SK-N-SH treated with all-trans-retinoic acid at 6 μM for 48 hours (cell line): ENCODE measurements at regions not wholly inside any gene's neighbourhood (a gene's known extent, or its start where the extent isn't known, plus 50 kb on each side); places are given as distances from the start of the nearest gene placed in this dataset.

Experiments
- ATAC-seq: fragments of 200-7000 bp; cut with Tn5 transposase; 3 replicates; pipeline ENCODE4 v1.9.1; 2020; ENCODE audit warnings: mild to moderate bottlenecking, moderate library complexity
- ARNTL ChIP-seq: fragments of 450-650 bp; formaldehyde crosslinking; IDR thresholded peaks from 2 replicates; pipeline ENCODE4 v1.5.0; 2020; ENCODE audit warnings: low read depth, mild to moderate bottlenecking, moderate library complexity, borderline replicate concordance
- BACH2 ChIP-seq: fragments of 250-450 bp; sonication (Bioruptor Pico); IDR thresholded peaks from 2 replicates; pipeline ENCODE4 v1.9.0; 2021; ENCODE audit warnings: mild to moderate bottlenecking, borderline replicate concordance
- CSDC2 ChIP-seq: fragments of 250-450 bp; sonication (Bioruptor Pico); IDR thresholded peaks from 2 replicates; pipeline ENCODE4 v1.5.0; 2020; ENCODE audit warnings: mild to moderate bottlenecking, moderate library complexity
- ESRRG ChIP-seq: fragments of 250-450 bp; sonication (Bioruptor Pico); IDR thresholded peaks from 2 replicates; pipeline ENCODE4 v1.6.1; 2021; ENCODE audit warnings: mild to moderate bottlenecking
- GLIS3 ChIP-seq: fragments of 250-450 bp; sonication (Bioruptor Pico); IDR thresholded peaks from 2 replicates; pipeline ENCODE4 v1.5.0; 2020; ENCODE audit warnings: mild to moderate bottlenecking, moderate library complexity
- ISL1 ChIP-seq: fragments of 250-450 bp; sonication (Bioruptor Pico); IDR thresholded peaks from 2 replicates; pipeline ENCODE4 v2.1.2; 2022; ENCODE audit warnings: mild to moderate bottlenecking, moderate library complexity
- OSR1 ChIP-seq: fragments of 250-450 bp; sonication (Bioruptor Pico); IDR thresholded peaks from 2 replicates; pipeline ENCODE4 v1.8.0; 2022; ENCODE audit warnings: moderate library complexity, mild to moderate bottlenecking, inconsistent platforms
- PPARA ChIP-seq: fragments of 250-450 bp; sonication (Bioruptor Pico); IDR thresholded peaks from 2 replicates; pipeline ENCODE4 v1.5.0; 2020; ENCODE audit warnings: mild to moderate bottlenecking, borderline replicate concordance
- RARB ChIP-seq: fragments of 250-450 bp; sonication (Bioruptor Pico); IDR thresholded peaks from 2 replicates; pipeline ENCODE4 v1.8.0; 2021; ENCODE audit warnings: mild to moderate bottlenecking, moderate library complexity
- SNAI2 ChIP-seq: fragments of 250-450 bp; sonication (Bioruptor Pico); IDR thresholded peaks from 2 replicates; pipeline ENCODE4 v1.5.0; 2020; ENCODE audit warnings: mild to moderate bottlenecking, moderate library complexity
- TCF4 ChIP-seq: fragments of 250-450 bp; sonication (Bioruptor Pico); IDR thresholded peaks from 2 replicates; pipeline ENCODE4 v1.8.0; 2021; ENCODE audit warnings: mild to moderate bottlenecking, moderate library complexity, borderline replicate concordance
- ZC3H10 ChIP-seq: fragments of 250-450 bp; sonication (Bioruptor Pico); IDR thresholded peaks from 2 replicates; pipeline ENCODE4 v1.5.1; 2021; ENCODE audit warnings: mild to moderate bottlenecking, moderate library complexity
- ZFP30 ChIP-seq: fragments of 450-650 bp; formaldehyde crosslinking; IDR thresholded peaks from 2 replicates; pipeline ENCODE4 v1.5.0; 2022; ENCODE audit warnings: mild to moderate bottlenecking, moderate library complexity
- ZNF565 ChIP-seq: fragments of 450-650 bp; formaldehyde crosslinking; conservative IDR thresholded peaks from 2 replicates; pipeline ENCODE4 v1.5.0; 2020; ENCODE audit warnings: low read depth, mild to moderate bottlenecking, moderate library complexity
- ZNF70 ChIP-seq: fragments of 450-650 bp; formaldehyde crosslinking; IDR thresholded peaks from 2 replicates; pipeline ENCODE4 v1.5.0; 2020; ENCODE audit warnings: mild to moderate bottlenecking, moderate library complexity
- ZNF8 ChIP-seq: fragments of 450-650 bp; formaldehyde crosslinking; IDR thresholded peaks from 2 replicates; pipeline ENCODE4 v1.5.0; 2020; ENCODE audit warnings: mild to moderate bottlenecking, moderate library complexity
- TF ChIP-seq, protein P1 (sequence below): fragments of 250-450 bp; sonication (Bioruptor Pico); IDR thresholded peaks from 2 replicates; pipeline ENCODE4 v1.8.0; 2020; ENCODE audit warnings: mild to moderate bottlenecking, moderate library complexity, borderline replicate concordance
- TF ChIP-seq, protein P2 (sequence below): fragments of 250-450 bp; sonication (Bioruptor Pico); IDR thresholded peaks from 2 replicates; pipeline ENCODE4 v1.5.1; 2020; ENCODE audit warnings: low read depth, mild to moderate bottlenecking, moderate library complexity
- TF ChIP-seq, protein P3 (sequence below): fragments of 250-450 bp; sonication (Bioruptor Pico); IDR thresholded peaks from 2 replicates; pipeline ENCODE4 v1.5.0; 2020; ENCODE audit warnings: mild to moderate bottlenecking, moderate library complexity
- TF ChIP-seq, protein P4 (sequence below): fragments of 250-450 bp; sonication (Bioruptor Pico); IDR thresholded peaks from 2 replicates; pipeline ENCODE4 v1.5.1; 2021; ENCODE audit warnings: mild to moderate bottlenecking, moderate library complexity
- TF ChIP-seq, protein P5 (sequence below): fragments of 250-450 bp; sonication (Bioruptor Pico); IDR thresholded peaks from 2 replicates; pipeline ENCODE4 v1.8.0; 2021; ENCODE audit warnings: low read depth, mild to moderate bottlenecking, moderate library complexity, borderline replicate concordance

DNA sequence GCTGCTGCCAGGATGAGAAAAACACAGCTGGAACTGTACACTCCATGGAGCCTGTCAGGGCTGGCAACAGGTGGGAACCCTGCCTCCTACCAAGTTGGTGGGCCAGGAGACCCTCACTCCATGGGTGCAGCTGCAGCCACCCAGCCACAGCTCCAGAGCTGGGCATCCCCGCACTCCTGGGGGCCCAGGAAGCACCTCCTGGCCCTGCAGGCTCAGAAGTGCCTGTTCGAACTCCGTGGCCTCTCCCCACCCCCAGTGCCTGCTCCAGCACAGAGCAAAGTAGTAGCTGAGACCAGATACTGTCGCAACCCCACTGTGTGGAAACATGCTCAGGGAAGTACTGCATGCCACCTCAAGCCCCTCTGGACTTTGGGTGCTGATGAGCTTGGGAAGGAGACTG, 564.0 kb upstream of the ACO1 start:
- ATAC-seq = no peak
- TF ChIP-seq ZNF565 (CRISPR knock-in tag) (no peak), PPARA (CRISPR knock-in tag) (no peak), SNAI2 (CRISPR knock-in tag) (no peak), GLIS3 (CRISPR knock-in tag) (no peak), RARB (CRISPR knock-in tag) (no peak), ZNF8 (no peak), ZNF70 (CRISPR knock-in tag) (no peak), ZFP30 (CRISPR knock-in tag) (no peak), BACH2 (CRISPR knock-in tag) (no peak), ZC3H10 (no peak), OSR1 (CRISPR knock-in tag) (no peak), TCF4 (CRISPR knock-in tag) (no peak)
- TF ChIP-seq, protein P1, sequence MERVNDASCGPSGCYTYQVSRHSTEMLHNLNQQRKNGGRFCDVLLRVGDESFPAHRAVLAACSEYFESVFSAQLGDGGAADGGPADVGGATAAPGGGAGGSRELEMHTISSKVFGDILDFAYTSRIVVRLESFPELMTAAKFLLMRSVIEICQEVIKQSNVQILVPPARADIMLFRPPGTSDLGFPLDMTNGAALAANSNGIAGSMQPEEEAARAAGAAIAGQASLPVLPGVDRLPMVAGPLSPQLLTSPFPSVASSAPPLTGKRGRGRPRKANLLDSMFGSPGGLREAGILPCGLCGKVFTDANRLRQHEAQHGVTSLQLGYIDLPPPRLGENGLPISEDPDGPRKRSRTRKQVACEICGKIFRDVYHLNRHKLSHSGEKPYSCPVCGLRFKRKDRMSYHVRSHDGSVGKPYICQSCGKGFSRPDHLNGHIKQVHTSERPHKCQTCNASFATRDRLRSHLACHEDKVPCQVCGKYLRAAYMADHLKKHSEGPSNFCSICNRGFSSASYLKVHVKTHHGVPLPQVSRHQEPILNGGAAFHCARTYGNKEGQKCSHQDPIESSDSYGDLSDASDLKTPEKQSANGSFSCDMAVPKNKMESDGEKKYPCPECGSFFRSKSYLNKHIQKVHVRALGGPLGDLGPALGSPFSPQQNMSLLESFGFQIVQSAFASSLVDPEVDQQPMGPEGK (CRISPR knock-in tag) = no peak
- TF ChIP-seq, protein P2, sequence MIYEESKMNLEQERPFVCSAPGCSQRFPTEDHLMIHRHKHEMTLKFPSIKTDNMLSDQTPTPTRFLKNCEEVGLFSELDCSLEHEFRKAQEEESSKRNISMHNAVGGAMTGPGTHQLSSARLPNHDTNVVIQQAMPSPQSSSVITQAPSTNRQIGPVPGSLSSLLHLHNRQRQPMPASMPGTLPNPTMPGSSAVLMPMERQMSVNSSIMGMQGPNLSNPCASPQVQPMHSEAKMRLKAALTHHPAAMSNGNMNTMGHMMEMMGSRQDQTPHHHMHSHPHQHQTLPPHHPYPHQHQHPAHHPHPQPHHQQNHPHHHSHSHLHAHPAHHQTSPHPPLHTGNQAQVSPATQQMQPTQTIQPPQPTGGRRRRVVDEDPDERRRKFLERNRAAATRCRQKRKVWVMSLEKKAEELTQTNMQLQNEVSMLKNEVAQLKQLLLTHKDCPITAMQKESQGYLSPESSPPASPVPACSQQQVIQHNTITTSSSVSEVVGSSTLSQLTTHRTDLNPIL = no peak
- TF ChIP-seq, protein P3, sequence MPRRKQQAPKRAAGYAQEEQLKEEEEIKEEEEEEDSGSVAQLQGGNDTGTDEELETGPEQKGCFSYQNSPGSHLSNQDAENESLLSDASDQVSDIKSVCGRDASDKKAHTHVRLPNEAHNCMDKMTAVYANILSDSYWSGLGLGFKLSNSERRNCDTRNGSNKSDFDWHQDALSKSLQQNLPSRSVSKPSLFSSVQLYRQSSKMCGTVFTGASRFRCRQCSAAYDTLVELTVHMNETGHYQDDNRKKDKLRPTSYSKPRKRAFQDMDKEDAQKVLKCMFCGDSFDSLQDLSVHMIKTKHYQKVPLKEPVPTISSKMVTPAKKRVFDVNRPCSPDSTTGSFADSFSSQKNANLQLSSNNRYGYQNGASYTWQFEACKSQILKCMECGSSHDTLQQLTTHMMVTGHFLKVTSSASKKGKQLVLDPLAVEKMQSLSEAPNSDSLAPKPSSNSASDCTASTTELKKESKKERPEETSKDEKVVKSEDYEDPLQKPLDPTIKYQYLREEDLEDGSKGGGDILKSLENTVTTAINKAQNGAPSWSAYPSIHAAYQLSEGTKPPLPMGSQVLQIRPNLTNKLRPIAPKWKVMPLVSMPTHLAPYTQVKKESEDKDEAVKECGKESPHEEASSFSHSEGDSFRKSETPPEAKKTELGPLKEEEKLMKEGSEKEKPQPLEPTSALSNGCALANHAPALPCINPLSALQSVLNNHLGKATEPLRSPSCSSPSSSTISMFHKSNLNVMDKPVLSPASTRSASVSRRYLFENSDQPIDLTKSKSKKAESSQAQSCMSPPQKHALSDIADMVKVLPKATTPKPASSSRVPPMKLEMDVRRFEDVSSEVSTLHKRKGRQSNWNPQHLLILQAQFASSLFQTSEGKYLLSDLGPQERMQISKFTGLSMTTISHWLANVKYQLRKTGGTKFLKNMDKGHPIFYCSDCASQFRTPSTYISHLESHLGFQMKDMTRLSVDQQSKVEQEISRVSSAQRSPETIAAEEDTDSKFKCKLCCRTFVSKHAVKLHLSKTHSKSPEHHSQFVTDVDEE (CRISPR knock-in tag) = no peak

DNA sequence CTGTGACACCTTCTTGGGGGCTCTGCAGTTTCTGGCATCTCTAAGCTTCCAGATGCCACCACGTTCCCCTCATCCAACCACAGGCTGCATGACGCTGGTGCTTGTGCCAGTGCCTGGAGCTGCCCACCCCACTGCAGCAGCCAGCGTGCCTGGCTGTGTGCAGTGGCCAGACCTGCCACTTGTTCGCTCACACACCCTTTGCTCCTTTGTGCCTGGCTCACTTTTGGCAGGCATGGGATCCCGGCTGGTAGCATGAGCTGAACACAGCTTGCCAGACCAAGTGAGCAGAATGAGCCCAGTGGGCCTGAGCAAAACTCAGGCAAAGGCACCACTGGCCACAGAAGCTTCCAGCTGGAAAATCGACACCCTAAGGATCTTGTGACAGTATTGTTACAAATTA, 562.9 kb upstream of the ACO1 start:
- no peak for TF ChIP-seq TCF4 (CRISPR knock-in tag)
- TF ChIP-seq ESRRG (CRISPR knock-in tag) = no peak
- TF ChIP-seq, protein P2 = no peak
- TF ChIP-seq ZNF8 = no peak
- TF ChIP-seq, protein P4, sequence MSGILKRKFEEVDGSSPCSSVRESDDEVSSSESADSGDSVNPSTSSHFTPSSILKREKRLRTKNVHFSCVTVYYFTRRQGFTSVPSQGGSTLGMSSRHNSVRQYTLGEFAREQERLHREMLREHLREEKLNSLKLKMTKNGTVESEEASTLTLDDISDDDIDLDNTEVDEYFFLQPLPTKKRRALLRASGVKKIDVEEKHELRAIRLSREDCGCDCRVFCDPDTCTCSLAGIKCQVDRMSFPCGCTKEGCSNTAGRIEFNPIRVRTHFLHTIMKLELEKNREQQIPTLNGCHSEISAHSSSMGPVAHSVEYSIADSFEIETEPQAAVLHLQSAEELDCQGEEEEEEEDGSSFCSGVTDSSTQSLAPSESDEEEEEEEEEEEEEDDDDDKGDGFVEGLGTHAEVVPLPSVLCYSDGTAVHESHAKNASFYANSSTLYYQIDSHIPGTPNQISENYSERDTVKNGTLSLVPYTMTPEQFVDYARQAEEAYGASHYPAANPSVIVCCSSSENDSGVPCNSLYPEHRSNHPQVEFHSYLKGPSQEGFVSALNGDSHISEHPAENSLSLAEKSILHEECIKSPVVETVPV (CRISPR knock-in tag) = no peak
- no peak for TF ChIP-seq PPARA (CRISPR knock-in tag)
- TF ChIP-seq ZC3H10 = no peak
- no peak for TF ChIP-seq ZNF565 (CRISPR knock-in tag)
- TF ChIP-seq RARB (CRISPR knock-in tag) = no peak
- no peak for ATAC-seq

DNA sequence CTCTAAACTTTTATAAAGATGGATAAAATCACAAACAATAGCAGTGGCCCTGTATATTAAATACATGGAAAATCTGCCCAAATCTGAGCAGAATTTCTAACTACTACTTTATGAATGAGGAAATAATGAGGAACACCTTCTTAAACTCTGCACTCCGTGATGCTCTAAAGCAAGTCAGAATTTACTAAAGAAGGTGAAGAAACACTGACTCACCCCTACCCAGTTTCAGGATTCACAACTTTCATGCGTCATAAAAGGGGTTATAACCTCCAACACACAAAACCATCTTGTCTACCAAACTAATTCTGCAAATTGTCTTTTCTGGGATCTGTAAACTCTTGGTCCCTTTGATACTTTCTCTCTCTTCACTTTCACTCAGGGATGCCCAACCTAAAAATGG, 561.1 kb upstream of the ACO1 start:
- TF ChIP-seq ISL1 = no peak
- TF ChIP-seq, protein P5, sequence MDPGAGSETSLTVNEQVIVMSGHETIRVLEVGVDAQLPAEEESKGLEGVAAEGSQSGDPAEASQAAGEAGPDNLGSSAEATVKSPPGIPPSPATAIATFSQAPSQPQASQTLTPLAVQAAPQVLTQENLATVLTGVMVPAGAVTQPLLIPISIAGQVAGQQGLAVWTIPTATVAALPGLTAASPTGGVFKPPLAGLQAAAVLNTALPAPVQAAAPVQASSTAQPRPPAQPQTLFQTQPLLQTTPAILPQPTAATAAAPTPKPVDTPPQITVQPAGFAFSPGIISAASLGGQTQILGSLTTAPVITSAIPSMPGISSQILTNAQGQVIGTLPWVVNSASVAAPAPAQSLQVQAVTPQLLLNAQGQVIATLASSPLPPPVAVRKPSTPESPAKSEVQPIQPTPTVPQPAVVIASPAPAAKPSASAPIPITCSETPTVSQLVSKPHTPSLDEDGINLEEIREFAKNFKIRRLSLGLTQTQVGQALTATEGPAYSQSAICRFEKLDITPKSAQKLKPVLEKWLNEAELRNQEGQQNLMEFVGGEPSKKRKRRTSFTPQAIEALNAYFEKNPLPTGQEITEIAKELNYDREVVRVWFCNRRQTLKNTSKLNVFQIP (CRISPR knock-in tag) = no peak
- TF ChIP-seq ESRRG (CRISPR knock-in tag) = no peak
- TF ChIP-seq PPARA (CRISPR knock-in tag) = no peak
- no peak for TF ChIP-seq CSDC2
- no peak for TF ChIP-seq ARNTL
- TF ChIP-seq, protein P3 (CRISPR knock-in tag) = no peak
- TF ChIP-seq TCF4 (CRISPR knock-in tag) = no peak
- no peak for TF ChIP-seq BACH2 (CRISPR knock-in tag)
- no peak for ATAC-seq
